ENCODE measurements at regions not wholly inside any gene's neighbourhood (a gene's known extent, or its start where the extent isn't known, plus 50 kb on each side); places are given as distances from the start of the nearest gene placed in this dataset.

- H3K4me1 ChIP-seq (ENCODE audit: low read depth, poor library complexity, severe bottlenecking) = no peaks in the 10 kb centered on the region
- no peaks in the 10 kb centered on the region for H3K36me3 ChIP-seq (ENCODE audit: insufficient read depth)
- no peak overlapping the region for H3K9ac ChIP-seq
- no peak overlapping the region for H3K4me3 ChIP-seq (IDR thresholded peaks at IDR 0.05; ENCODE audit: insufficient read depth, low read depth, low read length)
- no peaks in the 10 kb centered on the region for H3K27me3 ChIP-seq (ENCODE audit: insufficient read depth, low read depth)
- H2AFZ ChIP-seq (ENCODE audit: low read depth) = no peak overlapping the region
- H3K27ac ChIP-seq = no peak overlapping the region
- no peak overlapping the region for H3K4me2 ChIP-seq
- TF ChIP-seq CTCF (conservative IDR thresholded peaks at IDR 0.05; ENCODE audit: low read depth, low read length) = no peak
- no peaks in the 10 kb centered on the region for H3K79me2 ChIP-seq (ENCODE audit: insufficient read depth, low read depth)
- H4K20me1 ChIP-seq (ENCODE audit: insufficient read depth) = no peaks in the 10 kb centered on the region
Observed at GRCh38 chrX:18045436-18045835, 175.2 kb downstream of the BEND2 start.

- no peak for TF ChIP-seq CTCF (conservative IDR thresholded peaks at IDR 0.05; ENCODE audit: low read depth, low read length)
- H3K4me1 ChIP-seq (ENCODE audit: low read depth, poor library complexity, severe bottlenecking) = no peaks in the 10 kb centered on the region
- no peak overlapping the region for H3K27ac ChIP-seq
- H3K4me2 ChIP-seq = no peak overlapping the region
- no peaks in the 10 kb centered on the region for H3K36me3 ChIP-seq (ENCODE audit: insufficient read depth)
- no peaks in the 10 kb centered on the region for H4K20me1 ChIP-seq (ENCODE audit: insufficient read depth)
- H3K9ac ChIP-seq = no peak overlapping the region
- H3K4me3 ChIP-seq (IDR thresholded peaks at IDR 0.05; ENCODE audit: insufficient read depth, low read depth, low read length) = no peak overlapping the region
- H3K79me2 ChIP-seq (ENCODE audit: insufficient read depth, low read depth) = no peaks in the 10 kb centered on the region
- no peak overlapping the region for H2AFZ ChIP-seq (ENCODE audit: low read depth)
- no peaks in the 10 kb centered on the region for H3K27me3 ChIP-seq (ENCODE audit: insufficient read depth, low read depth)
Observed at GRCh38 chrX:18042776-18043175, 177.9 kb downstream of the BEND2 start.

- H3K79me2 ChIP-seq (ENCODE audit: insufficient read depth, low read depth) = no peaks in the 10 kb centered on the region
- TF ChIP-seq CTCF (conservative IDR thresholded peaks at IDR 0.05; ENCODE audit: low read depth, low read length) = no peak
- no peak overlapping the region for H3K27ac ChIP-seq
- H3K4me3 ChIP-seq (IDR thresholded peaks at IDR 0.05; ENCODE audit: insufficient read depth, low read depth, low read length) = no peak overlapping the region
- H3K27me3 ChIP-seq (ENCODE audit: insufficient read depth, low read depth) = no peaks in the 10 kb centered on the region
- no peak overlapping the region for H3K4me2 ChIP-seq
- no peaks in the 10 kb centered on the region for H3K36me3 ChIP-seq (ENCODE audit: insufficient read depth)
- H2AFZ ChIP-seq (ENCODE audit: low read depth) = no peak overlapping the region
- H4K20me1 ChIP-seq (ENCODE audit: insufficient read depth) = no peaks in the 10 kb centered on the region
- H3K9ac ChIP-seq = no peak overlapping the region
- H3K4me1 ChIP-seq (ENCODE audit: low read depth, poor library complexity, severe bottlenecking) = no peaks in the 10 kb centered on the region
Observed at GRCh38 chrX:18041656-18042055, 179.0 kb downstream of the BEND2 start.

- TF ChIP-seq CTCF (conservative IDR thresholded peaks at IDR 0.05; ENCODE audit: low read depth, low read length) = no peak
Observed at GRCh38 chrX:18039023-18039422, 177.9 kb upstream of the RAI2 start.

More at GRCh38 chrX:18039023-18039422, 177.9 kb upstream of the RAI2 start:
- Histone ChIP-seq H3K4me3 (IDR thresholded peaks at IDR 0.05; ENCODE audit: insufficient read depth, low read depth, low read length) (no peak overlapping the region), H3K36me3 (ENCODE audit: insufficient read depth) (no peaks in the 10 kb centered on the region), H3K27ac (no peak overlapping the region), H2AFZ (ENCODE audit: low read depth) (no peak overlapping the region), H4K20me1 (ENCODE audit: insufficient read depth) (no peaks in the 10 kb centered on the region), H3K4me2 (no peak overlapping the region), H3K9ac (no peak overlapping the region), H3K27me3 (ENCODE audit: insufficient read depth, low read depth) (no peaks in the 10 kb centered on the region), H3K4me1 (ENCODE audit: low read depth, poor library complexity, severe bottlenecking) (no peaks in the 10 kb centered on the region), H3K79me2 (ENCODE audit: insufficient read depth, low read depth) (no peaks in the 10 kb centered on the region)
